ENCODE measurements at regions not wholly inside any gene's neighbourhood (a gene's known extent, or its start where the extent isn't known, plus 50 kb on each side); places are given as distances from the start of the nearest gene placed in this dataset.

DNA sequence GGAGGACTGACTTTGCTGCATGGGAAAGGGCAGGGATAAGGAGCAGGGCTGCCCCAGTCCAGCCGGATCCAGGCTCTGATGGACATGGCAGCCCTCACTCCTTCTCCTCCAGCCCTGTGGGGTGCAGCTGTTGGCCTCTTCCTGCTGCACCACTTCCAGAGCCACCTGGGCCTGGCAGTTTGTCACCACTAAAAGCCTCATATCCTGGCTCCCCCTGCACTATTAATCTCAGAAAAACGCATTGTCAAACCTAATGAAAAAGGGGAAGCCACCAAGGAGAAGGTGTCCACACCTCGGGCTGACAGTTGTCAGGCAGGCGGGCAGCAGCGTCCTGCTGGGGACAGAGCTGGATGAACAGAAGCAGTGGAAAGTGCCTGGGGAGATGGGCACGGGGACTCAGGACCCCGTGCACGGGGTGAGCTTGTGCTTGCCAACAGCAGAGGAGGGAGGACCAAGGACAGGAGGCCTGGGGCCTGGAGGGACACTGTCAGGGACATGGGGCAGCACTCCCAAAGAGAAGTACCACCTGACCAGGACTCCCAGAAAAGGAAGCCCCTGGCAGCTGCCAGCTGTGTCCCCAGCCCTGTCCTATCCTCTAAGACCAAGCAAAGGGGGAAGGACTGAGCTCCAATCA is 151.1 kb upstream of the TSHZ3 start:
- POLR2A ChIA-PET: no interaction called here

DNA sequence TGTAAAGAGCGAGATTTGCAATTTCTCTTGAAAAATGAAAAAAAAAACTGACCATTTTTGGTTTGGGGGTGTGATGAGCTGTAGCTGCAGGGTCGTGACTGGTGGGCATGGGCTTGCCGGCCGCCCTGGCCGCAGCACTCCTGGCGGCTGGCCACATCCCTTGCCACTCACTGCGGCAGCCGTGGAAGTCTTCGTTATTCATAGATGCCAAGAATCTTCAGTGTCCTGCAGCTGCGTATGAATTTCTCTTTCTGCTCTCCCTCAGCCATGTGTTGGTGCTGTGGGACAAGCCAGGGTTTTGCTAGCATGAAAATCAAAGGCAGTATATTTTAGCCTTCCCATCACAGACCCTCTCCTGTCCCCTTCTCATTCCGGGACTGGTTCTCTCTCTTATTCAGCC is 151.7 kb upstream of the TSHZ3 start:
- CTCF ChIA-PET: no interaction called here
- POLR2A ChIA-PET: no interaction called here

More for the DNA sequence above, 151.1 kb upstream of the TSHZ3 start:
- CTCF ChIA-PET: no interaction called here

DNA sequence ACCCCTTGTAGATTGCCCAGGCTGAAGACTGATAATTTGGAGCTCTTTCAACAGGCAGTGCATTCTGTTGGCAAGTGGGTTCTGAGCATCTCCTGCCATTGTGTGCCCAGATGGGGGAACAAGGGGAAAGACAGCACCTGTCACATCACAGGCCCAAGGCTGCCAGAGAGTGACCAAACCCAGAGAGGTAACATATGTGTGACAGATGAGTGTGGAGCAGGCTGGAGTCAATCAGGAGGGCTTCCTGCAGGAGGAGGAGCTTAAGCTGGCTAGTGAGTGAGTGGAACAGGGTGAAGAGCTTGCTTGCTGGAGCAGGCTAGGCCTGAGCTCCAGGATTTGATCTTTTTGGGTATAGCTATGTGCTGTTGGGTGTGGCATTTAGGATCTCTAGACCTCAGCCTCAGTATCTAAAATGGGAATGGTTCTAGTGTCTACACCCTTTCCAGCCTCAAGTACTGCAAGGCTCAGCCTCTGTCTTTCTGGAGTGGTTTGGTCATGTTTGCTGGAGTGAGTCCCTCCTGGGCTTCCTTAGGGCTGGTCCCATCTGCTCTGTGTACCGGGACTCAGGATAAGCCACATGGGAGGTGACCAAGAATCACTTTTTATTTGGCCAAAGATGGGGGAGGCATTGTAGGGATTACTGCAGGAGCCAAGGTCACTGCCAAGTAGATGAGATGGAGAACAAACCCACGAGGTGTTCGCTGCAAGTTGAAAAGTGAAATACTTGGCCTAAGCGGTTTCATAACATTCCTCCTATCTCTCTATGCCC is 152.4 kb upstream of the TSHZ3 start:
- ChIA-PET POLR2A (no interaction called here), CTCF (no interaction called here)

DNA sequence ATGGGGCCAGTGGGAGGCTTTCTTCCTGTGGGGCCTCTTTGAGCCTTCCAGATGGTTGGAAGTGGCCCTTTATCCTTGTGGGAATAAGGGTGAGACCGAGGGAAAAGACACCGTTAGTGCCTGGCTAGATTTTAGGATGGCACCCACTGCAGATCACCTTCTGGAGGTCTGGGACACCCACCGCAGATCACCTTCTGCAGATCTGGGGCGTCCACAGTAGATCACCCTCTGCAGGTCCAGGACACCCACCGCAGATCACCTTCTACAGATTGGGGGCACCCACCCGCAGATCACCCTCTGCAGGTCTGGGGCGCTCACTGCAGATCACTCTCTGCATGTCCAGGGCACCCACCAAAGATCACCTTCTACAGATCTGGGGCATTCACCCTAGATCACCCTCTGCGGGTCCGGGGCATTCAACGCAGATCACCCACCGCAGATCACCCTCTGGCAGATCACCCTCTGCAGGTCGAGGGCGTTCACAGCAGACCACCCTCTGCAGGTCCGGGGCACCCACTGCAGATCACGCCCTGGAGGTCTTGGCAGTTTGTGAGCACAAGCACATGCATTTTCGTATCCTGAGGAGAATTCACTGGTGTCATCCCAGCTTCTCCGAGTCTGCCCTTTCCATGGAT is 153.4 kb upstream of the TSHZ3 start:
- ChIA-PET CTCF (no interaction called here), POLR2A (no interaction called here)

DNA sequence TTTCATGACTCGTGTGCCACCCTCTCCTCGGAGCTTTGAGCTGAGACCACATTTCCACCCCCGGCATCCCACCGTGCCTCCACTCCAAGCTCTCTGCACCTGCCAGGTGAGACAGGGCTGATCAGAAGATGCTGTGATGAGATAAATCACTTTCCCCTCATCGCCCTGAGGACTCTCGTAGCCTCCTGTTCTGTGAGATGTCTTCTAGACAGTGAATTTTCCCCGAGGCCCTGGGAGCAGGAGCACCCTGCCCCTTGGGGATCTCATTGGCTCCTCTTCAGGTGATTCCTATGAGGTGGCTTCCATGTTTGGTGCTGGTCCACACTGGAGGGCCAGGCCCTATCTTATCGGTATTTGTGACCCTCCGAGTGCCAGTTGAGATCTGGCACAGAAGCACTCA is 154.0 kb upstream of the TSHZ3 start:
- CTCF ChIA-PET: no interaction called here
- POLR2A ChIA-PET: no interaction called here

DNA sequence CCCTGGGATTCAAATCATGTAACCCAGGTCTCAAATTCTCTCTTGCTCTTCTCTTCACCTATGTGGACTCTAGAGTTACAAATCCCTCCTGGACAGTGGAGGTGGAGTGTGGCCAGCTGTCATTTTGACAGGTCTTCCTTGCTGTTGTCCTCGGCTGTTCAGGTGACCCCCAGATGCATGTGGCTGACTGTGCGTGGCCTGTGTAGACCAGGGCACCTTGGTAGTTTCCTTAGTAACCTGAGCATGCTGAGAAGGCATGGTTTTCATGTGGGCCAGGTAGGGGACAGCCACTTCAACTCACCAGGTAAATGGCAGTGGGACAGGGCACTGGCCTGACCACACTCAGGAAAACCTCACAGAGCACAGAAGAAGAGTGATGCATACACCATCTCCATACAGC is 155.0 kb upstream of the TSHZ3 start:
- POLR2A ChIA-PET: no interaction called here

DNA sequence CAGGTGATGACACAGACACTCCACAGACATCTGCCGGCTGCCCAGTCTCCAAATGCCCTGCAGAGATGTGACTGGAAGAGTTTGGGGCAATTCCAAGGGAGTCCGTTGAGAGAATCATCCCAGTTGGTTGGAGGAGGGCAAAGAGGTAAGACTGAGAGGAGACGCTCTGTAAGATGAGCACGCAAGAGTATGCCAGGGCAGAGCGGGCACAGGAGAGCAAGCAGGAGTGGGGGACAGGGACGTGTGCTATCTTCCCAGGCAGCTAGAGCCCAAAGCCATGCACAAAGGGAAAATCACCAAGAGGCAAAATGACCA is 156.3 kb upstream of the TSHZ3 start:
- ChIA-PET CTCF (no interaction called here), POLR2A (no interaction called here)

More for the DNA sequence above, 155.0 kb upstream of the TSHZ3 start:
- CTCF ChIA-PET: no interaction called here

DNA sequence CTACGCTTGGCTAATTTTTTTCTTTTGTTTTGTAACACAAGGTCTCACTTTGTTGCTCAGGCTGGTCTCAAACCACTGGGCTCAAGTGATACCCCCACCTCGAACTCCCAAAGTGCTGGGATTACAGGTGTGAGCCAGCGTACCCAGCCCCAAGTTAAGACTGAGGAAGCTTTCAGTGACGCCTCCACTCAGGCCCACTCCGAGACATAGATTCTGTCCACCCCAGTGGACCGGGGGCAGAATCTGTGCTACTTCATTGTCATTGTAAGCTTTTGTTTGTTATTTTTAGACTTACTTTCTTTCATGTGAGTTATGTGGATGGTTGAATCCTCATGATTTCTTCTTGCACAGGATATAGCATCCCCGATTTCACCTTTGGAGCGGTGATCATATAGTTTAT is 156.9 kb upstream of the TSHZ3 start:
- CTCF ChIA-PET: no interaction called here
- POLR2A ChIA-PET: interaction anchor here (0.5 kb wide), 1 partner anchor 33 kb away, joined by 3 read pairs; no protein-coding TSS in a partner anchor

DNA sequence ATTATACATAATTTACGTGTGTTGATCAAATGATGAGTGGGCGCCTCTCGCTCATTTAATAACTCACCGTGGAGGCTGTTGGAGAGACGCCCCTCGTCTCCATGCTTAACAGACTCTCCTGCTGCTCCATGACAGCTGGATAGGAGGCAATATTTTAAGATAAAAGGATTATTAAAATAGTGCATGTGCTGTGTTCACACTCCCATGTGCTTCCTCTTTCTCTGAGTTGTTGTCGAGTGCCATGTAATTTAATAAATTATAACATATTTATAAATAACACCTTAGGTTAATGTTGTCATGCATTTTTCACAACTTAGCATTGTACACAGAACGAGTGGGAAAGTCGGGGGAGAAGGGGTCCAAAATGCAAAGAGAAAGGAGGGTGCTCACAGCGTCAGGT is 161.4 kb upstream of the TSHZ3 start:
- ChIA-PET CTCF (no interaction called here), POLR2A (no interaction called here)

DNA sequence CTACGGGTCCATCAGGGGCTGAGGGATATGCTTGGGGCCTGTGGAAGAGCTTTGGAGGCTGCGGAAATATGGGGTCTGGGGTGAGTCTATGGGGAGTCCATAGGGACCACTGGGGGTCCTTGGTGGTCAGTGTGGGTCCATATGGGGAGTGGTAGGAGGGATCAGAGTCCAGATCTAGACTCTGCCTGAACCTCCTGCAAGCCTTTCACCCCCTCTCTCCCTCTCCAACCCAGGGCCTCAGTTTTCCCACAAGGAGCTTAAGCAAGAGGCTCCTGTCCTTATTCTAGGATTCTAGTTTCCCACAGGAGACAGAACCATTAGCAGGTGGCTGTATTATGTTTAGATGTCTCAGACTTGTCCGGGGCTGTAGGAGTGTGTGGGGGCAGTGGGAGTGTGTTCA is 161.9 kb upstream of the TSHZ3 start:
- ChIA-PET POLR2A (no interaction called here), CTCF (no interaction called here)

DNA sequence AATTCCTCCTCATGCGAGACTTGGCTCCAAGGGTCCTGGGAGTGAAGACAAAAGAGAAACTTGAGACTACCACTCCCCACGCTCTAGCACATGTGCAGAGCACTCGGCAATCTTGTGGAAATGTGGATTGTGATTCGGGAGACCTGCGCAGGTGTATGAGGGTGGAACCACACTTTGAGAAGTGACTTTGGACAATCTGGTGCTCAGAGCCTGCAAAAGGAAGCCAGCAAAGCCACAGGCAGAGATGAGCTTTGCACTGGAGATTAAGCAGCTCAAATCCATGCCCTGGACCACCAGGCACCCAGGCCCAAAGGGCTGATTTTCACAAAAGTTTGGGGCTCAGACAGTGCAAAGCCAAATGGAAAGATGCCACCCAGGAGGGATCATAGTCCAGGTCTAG is 162.5 kb upstream of the TSHZ3 start:
- ChIA-PET POLR2A (no interaction called here), CTCF (no interaction called here)

DNA sequence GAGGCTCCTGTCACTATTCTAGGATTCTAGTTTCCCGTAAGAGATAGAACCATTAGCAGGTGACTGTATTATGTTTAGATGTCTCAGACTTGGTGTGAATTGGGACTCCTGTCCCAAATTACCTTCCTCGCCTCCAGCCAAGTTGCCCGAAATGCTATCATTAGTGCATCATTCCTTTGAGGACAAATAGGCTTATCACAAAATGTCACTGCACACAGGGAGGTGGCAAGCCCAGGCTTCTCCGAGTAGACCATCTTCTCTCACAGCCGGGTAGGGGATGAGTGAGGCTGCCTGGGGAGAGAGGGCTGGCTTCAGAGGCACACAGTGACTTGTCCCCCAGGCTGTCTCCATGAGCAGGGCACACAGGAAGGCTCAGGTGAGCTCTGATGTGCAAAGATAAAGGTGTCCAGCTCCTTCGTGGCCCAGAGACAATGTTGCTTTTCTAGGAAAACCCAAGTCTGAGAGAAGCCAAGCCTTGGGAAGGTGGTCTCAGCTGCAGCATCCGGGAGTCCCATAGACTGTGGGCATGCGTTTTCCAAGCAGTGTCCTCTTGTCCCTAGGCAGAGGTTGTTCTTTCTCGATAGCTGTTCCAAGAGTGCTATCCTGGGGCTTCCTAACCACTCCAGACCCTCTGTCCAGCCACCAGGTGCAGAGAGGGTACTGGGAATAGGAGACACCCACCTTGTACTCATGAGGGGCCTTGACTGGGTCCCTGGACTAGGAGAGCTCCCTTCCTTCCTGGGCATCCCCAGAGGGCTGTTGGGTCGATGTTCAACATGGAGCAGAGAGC is 163.1 kb upstream of the TSHZ3 start:
- POLR2A ChIA-PET: no interaction called here
- CTCF ChIA-PET: no interaction called here

DNA sequence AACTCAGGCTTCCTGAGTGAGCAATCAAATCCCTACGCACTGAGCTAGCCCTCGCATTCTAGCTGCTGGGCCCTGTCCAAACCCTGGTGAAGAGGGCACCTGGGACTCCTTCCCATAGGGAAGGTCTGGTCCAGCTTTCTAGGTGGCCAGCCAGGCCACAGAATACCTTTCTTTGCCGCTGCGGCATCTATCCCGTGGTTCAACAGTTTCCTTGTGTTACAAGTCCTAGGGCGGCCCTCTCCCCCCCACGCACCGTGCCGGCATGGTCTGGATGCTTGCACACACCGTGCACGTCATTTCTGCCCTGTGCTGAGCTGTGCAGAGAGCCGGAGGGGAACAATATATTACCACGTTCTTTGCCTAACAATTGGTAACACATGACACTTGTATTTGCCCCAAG is 164.6 kb upstream of the TSHZ3 start:
- ChIA-PET POLR2A (no interaction called here), CTCF (no interaction called here)

DNA sequence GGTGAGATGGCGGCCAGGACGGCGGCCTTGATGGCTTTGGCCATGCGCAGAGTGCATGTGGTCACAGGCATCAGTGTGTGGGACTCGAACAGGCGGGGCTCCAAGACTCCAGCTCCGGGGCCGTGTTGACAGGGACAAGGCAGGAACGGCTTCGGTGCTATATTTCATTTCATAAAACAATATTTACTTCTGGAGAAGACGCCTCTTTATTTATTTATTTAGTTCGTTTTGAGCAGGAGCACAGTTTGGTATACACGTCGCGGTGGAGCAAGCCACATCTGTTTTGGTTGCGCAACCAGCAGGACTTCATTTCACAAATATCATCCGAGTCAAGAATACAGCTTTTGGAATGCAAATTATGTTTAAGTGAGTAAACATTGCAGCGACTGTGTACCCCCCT is 166.7 kb upstream of the TSHZ3 start:
- CTCF ChIA-PET: no interaction called here
- POLR2A ChIA-PET: no interaction called here

DNA sequence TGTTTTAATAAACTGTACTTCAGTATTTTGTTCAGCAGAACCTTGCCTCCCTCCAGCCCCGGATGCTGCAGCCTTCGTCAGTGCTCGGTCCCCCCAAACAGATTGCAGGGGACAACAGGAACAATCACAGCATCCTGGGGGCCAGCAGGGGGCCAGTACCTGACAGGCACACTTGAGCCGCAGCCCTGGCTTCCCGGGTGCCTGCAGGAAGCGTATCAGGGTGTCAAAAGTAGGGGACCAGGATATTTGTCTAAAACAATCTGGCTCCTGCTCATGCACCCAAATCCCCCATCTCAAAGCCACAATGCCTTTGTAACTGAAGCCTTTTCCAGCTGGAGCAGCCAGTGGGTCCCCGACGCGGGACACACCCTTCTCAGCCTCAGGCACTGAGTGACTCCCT is 167.5 kb upstream of the TSHZ3 start:
- CTCF ChIA-PET: no interaction called here
- POLR2A ChIA-PET: no interaction called here

DNA sequence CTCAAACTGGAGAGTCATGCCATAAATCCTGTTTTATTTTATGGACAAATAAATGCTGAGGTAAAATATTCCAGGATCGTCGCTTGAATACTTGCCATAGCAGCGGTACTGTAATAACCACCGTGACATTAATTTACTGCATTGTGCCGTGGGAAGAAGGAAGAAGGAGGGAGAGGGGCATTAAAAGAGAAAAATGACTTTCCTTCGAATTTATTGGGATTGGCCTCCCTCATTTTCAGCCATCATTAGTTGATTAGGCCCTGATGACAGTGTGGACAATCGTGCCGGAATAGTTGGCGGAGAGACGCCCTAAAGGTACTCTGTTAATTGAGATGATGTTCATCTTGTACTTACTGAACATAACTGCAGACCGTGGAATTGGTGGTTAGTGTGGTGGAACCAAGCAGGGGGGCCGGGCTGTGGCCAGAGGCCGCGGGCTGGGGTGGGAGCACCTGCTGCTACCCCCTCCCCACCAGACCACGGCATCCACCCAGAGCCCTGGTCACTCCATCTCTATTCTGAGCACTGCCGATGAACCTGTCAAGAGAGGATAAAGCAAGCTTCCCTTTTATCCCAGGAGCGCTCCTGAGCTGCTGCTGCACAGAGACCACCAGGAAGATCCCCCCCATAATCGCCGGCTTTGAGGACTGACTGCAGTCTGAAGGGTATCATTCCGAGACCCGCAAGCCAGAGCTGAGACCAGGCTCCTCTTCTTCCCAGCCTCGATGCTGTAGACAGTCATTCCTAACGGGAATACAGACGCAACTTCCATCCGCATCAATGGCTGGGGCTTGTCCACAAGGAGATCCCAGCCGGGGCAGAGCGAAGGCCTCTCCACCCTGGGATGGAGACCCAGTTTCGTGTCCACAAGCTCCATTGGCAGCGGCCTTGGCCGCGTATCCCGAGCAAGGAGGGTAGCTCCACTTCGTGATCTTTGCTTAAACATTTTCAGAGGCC is 168.3 kb upstream of the TSHZ3 start:
- CTCF ChIA-PET: no interaction called here

DNA sequence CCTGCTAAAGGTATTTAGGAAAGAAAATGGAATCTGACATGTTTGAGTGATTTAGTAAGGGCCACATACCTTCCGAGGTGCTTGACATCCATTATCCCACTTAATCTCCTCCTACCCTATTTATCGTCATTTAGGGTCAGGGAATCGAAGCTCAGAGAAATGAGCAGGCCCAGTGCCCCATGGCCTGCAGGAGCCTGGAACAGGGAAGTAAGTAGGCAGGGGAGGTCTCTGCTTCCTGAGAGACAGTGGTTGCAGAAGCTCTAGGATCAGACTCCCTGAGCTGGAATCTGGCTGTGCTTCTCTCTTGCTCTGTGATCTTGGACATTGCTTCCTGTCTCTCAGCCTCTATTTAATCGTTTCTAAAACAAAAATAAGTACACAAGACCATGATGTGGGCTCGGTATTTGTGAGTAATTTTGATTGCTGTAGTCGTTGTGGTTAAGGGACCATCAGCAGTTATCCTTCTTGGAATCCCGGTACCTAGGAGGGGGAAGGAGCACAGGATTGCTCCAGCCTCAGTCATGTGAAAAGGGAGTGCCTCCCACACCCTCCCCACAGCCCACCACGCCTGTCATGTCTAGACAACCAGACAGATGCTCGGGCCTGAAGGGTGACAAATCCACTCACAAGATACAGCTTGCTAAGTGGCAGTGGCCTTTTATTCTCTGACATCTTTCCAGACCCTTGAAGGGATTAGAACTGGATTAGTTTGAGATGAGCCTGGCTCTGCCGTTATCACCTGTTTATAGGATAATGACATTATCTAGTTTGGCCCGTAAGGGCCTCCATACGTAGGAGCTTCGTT is 169.2 kb upstream of the TSHZ3 start:
- ChIA-PET CTCF (no interaction called here), POLR2A (no interaction called here)

More for the DNA sequence above, 168.3 kb upstream of the TSHZ3 start:
- POLR2A ChIA-PET: no interaction called here

DNA sequence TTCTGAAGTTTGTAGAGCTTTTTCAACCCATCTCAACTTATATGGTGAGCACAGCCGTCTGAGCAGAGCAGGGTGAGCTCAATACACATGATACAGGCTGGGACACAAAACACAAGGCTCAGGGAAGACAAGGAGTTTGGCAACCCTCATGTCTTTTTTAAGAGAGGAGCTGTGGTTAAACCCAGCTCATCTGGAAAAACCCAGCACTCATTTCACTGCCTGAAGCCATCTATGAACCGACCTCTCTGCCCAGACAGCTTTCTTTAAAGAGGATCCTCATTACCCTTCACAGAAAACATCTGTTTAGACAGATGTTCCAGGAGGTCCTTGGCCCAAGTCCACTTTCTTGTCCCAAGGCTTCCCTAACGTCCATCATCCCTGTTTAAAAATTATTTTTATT is 170.0 kb upstream of the TSHZ3 start:
- ChIA-PET POLR2A (no interaction called here), CTCF (no interaction called here)

DNA sequence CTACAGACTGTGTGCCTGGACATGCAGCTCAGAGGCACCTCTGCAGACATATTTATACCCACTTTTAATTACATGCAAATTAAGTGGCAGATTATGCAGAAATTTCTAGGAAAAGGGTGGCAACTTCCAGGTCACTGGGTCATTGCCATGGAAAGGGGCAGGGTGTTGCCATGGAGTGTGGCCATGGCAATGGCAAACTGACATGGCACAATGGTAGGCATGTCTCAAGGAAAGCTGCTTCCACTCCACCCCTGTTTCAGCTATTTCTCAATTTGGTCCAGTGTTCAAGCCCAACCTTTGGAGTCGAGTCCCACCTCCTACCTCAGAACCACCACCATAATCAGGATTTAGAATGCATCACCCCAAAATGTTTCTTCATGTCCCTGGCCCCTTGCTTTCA is 170.7 kb upstream of the TSHZ3 start:
- ChIA-PET CTCF (no interaction called here), POLR2A (no interaction called here)
